K562 (cell line): ENCODE measurements at regions not wholly inside any gene's neighbourhood (a gene's known extent, or its start where the extent isn't known, plus 50 kb on each side); places are given as distances from the start of the nearest gene placed in this dataset.

Source experiments
- ATAC-seq: fragments of 200-7000 bp; cut with Tn5 transposase; 3 replicates; pipeline ENCODE4 v1.9.1; 2020; ENCODE audit warnings: moderate library complexity
- BruUV-seq: library from RNA; stranded (reverse); fragments of 400-500 nt; replicated peaks from 2 replicates; lab custom pipeline; 2021; lab: Mats Ljungman, UMichigan
- CTCF ChIA-PET: fragments of 300-600 bp; formaldehyde crosslinking; extraction: SDS; loops from one replicate; lab custom pipeline; 2021; ENCODE audit warnings: low intra/inter-chr PET ratio; lab: Yijun Ruan, JAX
- POLR2A ChIA-PET: fragments of 300-600, 350-650 bp; sonication (Branson Sonifier 250); formaldehyde crosslinking; extraction: SDS; loops from one replicate; lab custom pipeline; 2021; ENCODE audit warnings: antibody characterized with exemption, inconsistent platforms; lab: Yijun Ruan, JAX
- DNase-seq, 4 experiments: peaks; one replicate each; pipeline versions ENCODE4 v3.0.0 to v3.0.0-alpha.2; 2011 to 2018; ENCODE audit warnings: low spot score in 3 of 4, mixed read lengths in 3 of 4; ENCODE audit errors: extremely low read depth in 1 of 4
- FAIRE-seq: peaks from 2 replicates; lab custom pipeline; 2011; peaks lifted over from hg19 to GRCh38; lab: Jason Lieb, UNC
- H2AFZ ChIP-seq: 2 replicates; pipeline ENCODE4 v1.6.0; 2011; ENCODE audit warnings: low read depth, low read length, control low read depth, inconsistent platforms
- H3K27ac ChIP-seq: fragments of 200-600 bp; 3 replicates; pipeline ENCODE4 v1.8.0; 2011; ENCODE audit warnings: low read depth, mild to moderate bottlenecking, control low read depth, inconsistent platforms, low read length, moderate library complexity, mixed read lengths; ENCODE audit errors: extremely low read depth
- H3K27me3 ChIP-seq, 2 experiments: fragments of 300-600 bp in 1 of 2; 2 replicates in 1 of 2; 3 replicates in 1 of 2; pipeline versions ENCODE4 v1.6.0 to v1.8.0; 2011; ENCODE audit warnings: inconsistent platforms in 2 of 2, low read length in 2 of 2, mild to moderate bottlenecking in 1 of 2, mixed read lengths in 1 of 2, moderate library complexity in 1 of 2; ENCODE audit not compliant: control insufficient read depth in 2 of 2, insufficient read depth in 2 of 2
- H3K36me3 ChIP-seq: fragments of 300-600 bp; 3 replicates; pipeline ENCODE4 v1.8.0; 2011; ENCODE audit warnings: mild to moderate bottlenecking, low read length, inconsistent platforms; ENCODE audit not compliant: control insufficient read depth, insufficient read depth
- H3K4me1 ChIP-seq, 2 experiments: fragments of 200-600 bp in 1 of 2; replicated peaks in 1 of 2; 2 replicates in 1 of 2; 3 replicates in 1 of 2; pipeline versions ENCODE4 v1.5.1 to v1.8.0; 2011; ENCODE audit warnings: inconsistent platforms in 2 of 2, low read length in 2 of 2, mild to moderate bottlenecking in 1 of 2, mixed read lengths in 1 of 2, moderate library complexity in 1 of 2; ENCODE audit not compliant: control insufficient read depth in 2 of 2, insufficient read depth in 2 of 2
- H3K4me2 ChIP-seq: 2 replicates; pipeline ENCODE4 v1.6.1; 2011; ENCODE audit warnings: low read length, control low read depth, inconsistent platforms, mixed read lengths; ENCODE audit not compliant: insufficient read depth
- H3K4me3 ChIP-seq: fragments of 200-600 bp; sonication (generic), shearing (Covaris generic); 2 replicates; pipeline ENCODE4 v1.5.1; 2016; ENCODE audit warnings: control low read depth, inconsistent platforms
- H3K79me2 ChIP-seq: fragments of 200-600 bp; 3 replicates; pipeline ENCODE4 v1.8.0; 2011; ENCODE audit warnings: low read length, inconsistent platforms; ENCODE audit not compliant: control insufficient read depth, insufficient read depth
- H3K9ac ChIP-seq, 2 experiments: 2 replicates each; pipeline versions ENCODE4 v1.6.0 to v1.6.1; 2011; ENCODE audit warnings: low read depth in 2 of 2, low read length in 2 of 2, control low read depth in 1 of 2, inconsistent platforms in 1 of 2, mild to moderate bottlenecking in 1 of 2, mixed read lengths in 1 of 2; ENCODE audit not compliant: insufficient read depth in 1 of 2
- H3K9me1 ChIP-seq: one replicate; pipeline ENCODE4 v1.6.0; 2011; ENCODE audit warnings: inconsistent platforms, mild to moderate bottlenecking, low read length, moderate library complexity; ENCODE audit not compliant: control insufficient read depth, insufficient read depth
- H3K9me3 ChIP-seq: replicated peaks from 2 replicates; pipeline ENCODE4 v1.5.1; 2011; ENCODE audit warnings: low read depth, low read length, inconsistent platforms; ENCODE audit not compliant: control insufficient read depth, insufficient read depth
- H4K20me1 ChIP-seq: replicated peaks from 2 replicates; pipeline ENCODE4 v1.6.1; 2011; ENCODE audit warnings: low read length, inconsistent platforms, mixed read lengths; ENCODE audit not compliant: control insufficient read depth, insufficient read depth
- CC2D1A ChIP-seq: fragments of 450-650 bp; IDR thresholded peaks from 2 replicates; pipeline ENCODE4 v1.6.1; 2017; ENCODE audit warnings: mild to moderate bottlenecking
- GATAD2A ChIP-seq: fragments of 450-650 bp; IDR thresholded peaks from 2 replicates; pipeline ENCODE4 v1.6.1; 2017
- GTF2A2 ChIP-seq: IDR thresholded peaks from 2 replicates; pipeline ENCODE4 v1.6.1; 2016; ENCODE audit warnings: mild to moderate bottlenecking, missing genetic modification characterization, missing compliant biosample characterization
- HMG20B ChIP-seq: fragments of 250-450 bp; sonication (Bioruptor Pico); IDR thresholded peaks from 2 replicates; pipeline ENCODE4 v1.5.0; 2021; ENCODE audit warnings: mild to moderate bottlenecking
- KDM5B ChIP-seq: fragments of 200-600 bp; sonication (generic); IDR thresholded peaks from 2 replicates; pipeline ENCODE4 v1.6.1; 2012; ENCODE audit warnings: low read depth, mild to moderate bottlenecking, moderate library complexity, low read length, control low read depth, inconsistent platforms; ENCODE audit not compliant: insufficient replicate concordance
- NBN ChIP-seq: fragments of 450-650 bp; IDR thresholded peaks from 2 replicates; pipeline ENCODE4 v1.6.1; 2016; ENCODE audit warnings: low read depth, mild to moderate bottlenecking
- PCBP2 ChIP-seq: fragments of 200-400 bp; formaldehyde crosslinking; IDR thresholded peaks from 2 replicates; pipeline ENCODE4 v1.6.1; 2018; ENCODE audit warnings: low read length, low read depth, mild to moderate bottlenecking, moderate library complexity; ENCODE audit not compliant: poor library complexity, severe bottlenecking
- POLR2G ChIP-seq: fragments of 200-400 bp; formaldehyde crosslinking; IDR thresholded peaks from 2 replicates; pipeline ENCODE4 v1.6.1; 2017; ENCODE audit warnings: low read depth, mild to moderate bottlenecking, antibody characterized with exemption, low read length, moderate library complexity
- PPARD ChIP-seq: fragments of 250-450 bp; sonication (Bioruptor Pico); IDR thresholded peaks from 2 replicates; pipeline ENCODE4 v1.8.0; 2022; ENCODE audit warnings: inconsistent platforms, mild to moderate bottlenecking, moderate library complexity
- ZC3H8 ChIP-seq: fragments of 450-650 bp; IDR thresholded peaks from 2 replicates; pipeline ENCODE4 v1.6.1; 2017
- ZNF274 ChIP-seq: IDR thresholded peaks from 2 replicates; pipeline ENCODE4 v1.6.1; 2011; ENCODE audit warnings: low read depth, mild to moderate bottlenecking, low read length, moderate library complexity, borderline replicate concordance
- ZNF830 ChIP-seq: fragments of 250-450 bp; sonication (Bioruptor Pico); IDR thresholded peaks from 2 replicates; pipeline ENCODE4 v1.5.0; 2021; ENCODE audit warnings: mild to moderate bottlenecking
- WGBS: fragments of 100-300 bp; shearing (Covaris generic); methylation state at CpG from one replicate; pipeline ENCODE4 v1.1.6; 2016; ENCODE audit warnings: low coverage, mixed read lengths; ENCODE audit not compliant: insufficient coverage; ENCODE audit errors: missing lambda C conversion rate; 5-methylcytosine and 5-hydroxymethylcytosine counted together
- in situ Hi-C: fragments of 300-500 bp; cut with MboI; formaldehyde crosslinking; loops from 4 replicates; pipeline ENCODE4 v1.15.0; 2018; ENCODE audit warnings: inconsistent platforms, mixed read lengths
- intact Hi-C: fragments of 100-400 bp; cut with micrococcal nuclease; formaldehyde crosslinking; loops from 2 replicates; pipeline ENCODE4 v1.14.2; 2022
- TF ChIP-seq, protein P1 (sequence below), 3 experiments: fragments of 200-800 bp in 1 of 3; fragments of 250-450 bp in 1 of 3; fragments of 450-650 bp in 1 of 3; sonication (Bioruptor Pico) in 1 of 3; sonication (Bioruptor generic) in 1 of 3; formaldehyde crosslinking in 1 of 3; IDR thresholded peaks; 2 replicates each; pipeline versions ENCODE4 v1.6.1 to v1.8.0; 2016 to 2022; ENCODE audit warnings: mild to moderate bottlenecking in 2 of 3, missing genetic modification characterization in 2 of 3, missing compliant biosample characterization in 1 of 3, moderate library complexity in 1 of 3
- TF ChIP-seq, protein P2 (sequence below): fragments of 450-650 bp; IDR thresholded peaks from 2 replicates; pipeline ENCODE4 v1.6.1; 2016; ENCODE audit warnings: missing biosample characterization, missing genetic modification characterization
- TF ChIP-seq, protein P3 (sequence below): fragments of 200-400 bp; formaldehyde crosslinking; IDR thresholded peaks from 2 replicates; pipeline ENCODE4 v1.6.1; 2017; ENCODE audit warnings: mild to moderate bottlenecking, low read depth, low read length, moderate library complexity
- TF ChIP-seq, protein P4 (sequence below), 3 experiments: fragments of 200-800 bp in 1 of 3; sonication (Bioruptor generic) in 1 of 3; sonication (generic) in 1 of 3; formaldehyde crosslinking in 1 of 3; IDR thresholded peaks; 2 replicates each; pipeline versions ENCODE4 v1.6.1 to v1.8.0; 2016 to 2022; ENCODE audit warnings: mild to moderate bottlenecking in 2 of 3, missing compliant biosample characterization in 2 of 3, missing genetic modification characterization in 2 of 3, missing genetic modification reagents in 1 of 3

DNA sequence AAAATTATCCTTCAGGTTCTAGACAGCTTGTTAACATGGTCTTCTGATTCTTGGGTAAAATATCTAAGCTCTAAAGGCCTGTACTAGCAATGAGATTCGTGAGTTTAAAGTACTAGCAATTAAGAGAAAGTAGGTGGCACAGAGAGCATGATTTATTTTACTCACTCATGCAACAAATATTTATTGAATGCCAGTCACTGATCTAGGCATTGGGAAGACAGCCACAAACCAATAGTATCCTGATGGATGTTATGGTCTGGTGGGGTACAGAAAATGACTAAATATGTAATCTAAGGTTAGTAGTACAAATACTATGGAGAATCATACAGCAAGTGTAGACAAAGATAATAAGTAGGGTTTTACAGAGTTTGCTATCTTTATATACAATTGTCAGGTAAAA lies 751.3 kb downstream of the ZNF385D start:
- Histone ChIP-seq H3K9me3 (no peaks in the 10 kb centered on the region), H3K4me1 (no peaks in the 10 kb centered on the region), H3K4me3 (no peak overlapping the region), H3K36me3 (no peaks in the 10 kb centered on the region), H3K27me3 (no peaks in the 10 kb centered on the region), H4K20me1 (no peaks in the 10 kb centered on the region), H3K4me2 (no peak overlapping the region), H3K9ac (no peak overlapping the region), H3K9me1 (no peaks in the 10 kb centered on the region), H3K27ac (no peak overlapping the region), H3K79me2 (no peaks in the 10 kb centered on the region), H2AFZ (no peak overlapping the region)
- ATAC-seq = no peak
- intact Hi-C loops = no loop called here
- CTCF ChIA-PET = no interaction called here
- BruUV-seq = no TSS peak
- no peak for FAIRE-seq
- POLR2A ChIA-PET = no interaction called here
- DNase-seq = no peak
- WGBS = 0% methylated on average over 1 of the region's 1 CpG
- in situ Hi-C loops = no loop called here
- TF ChIP-seq PPARD (CRISPR knock-in tag) = no peak
- TF ChIP-seq GATAD2A = no peak
- TF ChIP-seq CC2D1A = no peak
- TF ChIP-seq, protein P1, sequence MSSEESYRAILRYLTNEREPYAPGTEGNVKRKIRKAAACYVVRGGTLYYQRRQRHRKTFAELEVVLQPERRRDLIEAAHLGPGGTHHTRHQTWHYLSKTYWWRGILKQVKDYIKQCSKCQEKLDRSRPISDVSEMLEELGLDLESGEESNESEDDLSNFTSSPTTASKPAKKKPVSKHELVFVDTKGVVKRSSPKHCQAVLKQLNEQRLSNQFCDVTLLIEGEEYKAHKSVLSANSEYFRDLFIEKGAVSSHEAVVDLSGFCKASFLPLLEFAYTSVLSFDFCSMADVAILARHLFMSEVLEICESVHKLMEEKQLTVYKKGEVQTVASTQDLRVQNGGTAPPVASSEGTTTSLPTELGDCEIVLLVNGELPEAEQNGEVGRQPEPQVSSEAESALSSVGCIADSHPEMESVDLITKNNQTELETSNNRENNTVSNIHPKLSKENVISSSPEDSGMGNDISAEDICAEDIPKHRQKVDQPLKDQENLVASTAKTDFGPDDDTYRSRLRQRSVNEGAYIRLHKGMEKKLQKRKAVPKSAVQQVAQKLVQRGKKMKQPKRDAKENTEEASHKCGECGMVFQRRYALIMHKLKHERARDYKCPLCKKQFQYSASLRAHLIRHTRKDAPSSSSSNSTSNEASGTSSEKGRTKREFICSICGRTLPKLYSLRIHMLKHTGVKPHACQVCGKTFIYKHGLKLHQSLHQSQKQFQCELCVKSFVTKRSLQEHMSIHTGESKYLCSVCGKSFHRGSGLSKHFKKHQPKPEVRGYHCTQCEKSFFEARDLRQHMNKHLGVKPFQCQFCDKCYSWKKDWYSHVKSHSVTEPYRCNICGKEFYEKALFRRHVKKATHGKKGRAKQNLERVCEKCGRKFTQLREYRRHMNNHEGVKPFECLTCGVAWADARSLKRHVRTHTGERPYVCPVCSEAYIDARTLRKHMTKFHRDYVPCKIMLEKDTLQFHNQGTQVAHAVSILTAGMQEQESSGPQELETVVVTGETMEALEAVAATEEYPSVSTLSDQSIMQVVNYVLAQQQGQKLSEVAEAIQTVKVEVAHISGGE (CRISPR knock-in tag; IDR thresholded peaks at IDR 0.05) = no peak
- TF ChIP-seq POLR2G = no peak
- TF ChIP-seq, protein P2, sequence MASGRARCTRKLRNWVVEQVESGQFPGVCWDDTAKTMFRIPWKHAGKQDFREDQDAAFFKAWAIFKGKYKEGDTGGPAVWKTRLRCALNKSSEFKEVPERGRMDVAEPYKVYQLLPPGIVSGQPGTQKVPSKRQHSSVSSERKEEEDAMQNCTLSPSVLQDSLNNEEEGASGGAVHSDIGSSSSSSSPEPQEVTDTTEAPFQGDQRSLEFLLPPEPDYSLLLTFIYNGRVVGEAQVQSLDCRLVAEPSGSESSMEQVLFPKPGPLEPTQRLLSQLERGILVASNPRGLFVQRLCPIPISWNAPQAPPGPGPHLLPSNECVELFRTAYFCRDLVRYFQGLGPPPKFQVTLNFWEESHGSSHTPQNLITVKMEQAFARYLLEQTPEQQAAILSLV (tag) = no peak
- no peak for TF ChIP-seq ZNF274
- TF ChIP-seq HMG20B = no peak
- no peak for TF ChIP-seq GTF2A2 (tag)
- TF ChIP-seq ZC3H8 = no peak
- TF ChIP-seq PCBP2 = no peak
- no peak for TF ChIP-seq NBN
- TF ChIP-seq, protein P3, sequence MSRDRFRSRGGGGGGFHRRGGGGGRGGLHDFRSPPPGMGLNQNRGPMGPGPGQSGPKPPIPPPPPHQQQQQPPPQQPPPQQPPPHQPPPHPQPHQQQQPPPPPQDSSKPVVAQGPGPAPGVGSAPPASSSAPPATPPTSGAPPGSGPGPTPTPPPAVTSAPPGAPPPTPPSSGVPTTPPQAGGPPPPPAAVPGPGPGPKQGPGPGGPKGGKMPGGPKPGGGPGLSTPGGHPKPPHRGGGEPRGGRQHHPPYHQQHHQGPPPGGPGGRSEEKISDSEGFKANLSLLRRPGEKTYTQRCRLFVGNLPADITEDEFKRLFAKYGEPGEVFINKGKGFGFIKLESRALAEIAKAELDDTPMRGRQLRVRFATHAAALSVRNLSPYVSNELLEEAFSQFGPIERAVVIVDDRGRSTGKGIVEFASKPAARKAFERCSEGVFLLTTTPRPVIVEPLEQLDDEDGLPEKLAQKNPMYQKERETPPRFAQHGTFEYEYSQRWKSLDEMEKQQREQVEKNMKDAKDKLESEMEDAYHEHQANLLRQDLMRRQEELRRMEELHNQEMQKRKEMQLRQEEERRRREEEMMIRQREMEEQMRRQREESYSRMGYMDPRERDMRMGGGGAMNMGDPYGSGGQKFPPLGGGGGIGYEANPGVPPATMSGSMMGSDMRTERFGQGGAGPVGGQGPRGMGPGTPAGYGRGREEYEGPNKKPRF = no peak
- no peak for TF ChIP-seq KDM5B
- TF ChIP-seq, protein P4, sequence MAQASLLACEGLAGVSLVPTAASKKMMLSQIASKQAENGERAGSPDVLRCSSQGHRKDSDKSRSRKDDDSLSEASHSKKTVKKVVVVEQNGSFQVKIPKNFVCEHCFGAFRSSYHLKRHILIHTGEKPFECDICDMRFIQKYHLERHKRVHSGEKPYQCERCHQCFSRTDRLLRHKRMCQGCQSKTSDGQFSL (CRISPR knock-in tag; IDR thresholded peaks at IDR 0.05) = no peak
- TF ChIP-seq, protein P4 (tag; IDR thresholded peaks at IDR 0.05) = no peak
- TF ChIP-seq ZNF830 (CRISPR knock-in tag) = no peak
